Colonic mucosa (tissue), 4 donors: ENCODE measurements at regions not wholly inside any gene's neighbourhood (a gene's known extent, or its start where the extent isn't known, plus 50 kb on each side); places are given as distances from the start of the nearest gene placed in this dataset.

Experiments used
- DNase-seq: peaks from one replicate; pipeline ENCODE4 v3.0.0-alpha.2; 2020
- H3K27ac ChIP-seq: fragments of 200-600 bp; one replicate; pipeline ENCODE4 v1.8.0; 2021
- H3K27me3 ChIP-seq: fragments of 200-600 bp; one replicate; pipeline ENCODE4 v1.8.0; 2021
- H3K36me3 ChIP-seq: fragments of 200-600 bp; one replicate; pipeline ENCODE4 v1.8.0; 2021
- H3K4me1 ChIP-seq: fragments of 200-600 bp; one replicate; pipeline ENCODE4 v1.8.0; 2021; ENCODE audit warnings: mild to moderate bottlenecking
- H3K4me3 ChIP-seq: fragments of 200-600 bp; one replicate; pipeline ENCODE4 v1.8.0; 2021
- H3K9ac ChIP-seq, 2 donors: one replicate each; pipeline ENCODE4 v1.7.0; 2013; ENCODE audit warnings: control low read depth in 2 of 2, low read depth in 2 of 2, low read length in 2 of 2
- H3K9me3 ChIP-seq: fragments of 200-600 bp; one replicate; pipeline ENCODE4 v1.8.0; 2021
- intact Hi-C: fragments of 100-400 bp; cut with DNase I; formaldehyde crosslinking; loops from one replicate; pipeline ENCODE4 v1.14.1; 2022
- TF ChIP-seq, protein P1 (sequence below): fragments of 200-600 bp; IDR thresholded peaks from one replicate; pipeline ENCODE4 v1.8.0; 2022; ENCODE audit warnings: antibody characterized with exemption, mild to moderate bottlenecking
- donor health status: healthy.
- donor health status: DM: no; HTN: no; CAD: no.
- donor health status: DM: no; HTN: no; CAD: no.

- TF ChIP-seq, protein P1, sequence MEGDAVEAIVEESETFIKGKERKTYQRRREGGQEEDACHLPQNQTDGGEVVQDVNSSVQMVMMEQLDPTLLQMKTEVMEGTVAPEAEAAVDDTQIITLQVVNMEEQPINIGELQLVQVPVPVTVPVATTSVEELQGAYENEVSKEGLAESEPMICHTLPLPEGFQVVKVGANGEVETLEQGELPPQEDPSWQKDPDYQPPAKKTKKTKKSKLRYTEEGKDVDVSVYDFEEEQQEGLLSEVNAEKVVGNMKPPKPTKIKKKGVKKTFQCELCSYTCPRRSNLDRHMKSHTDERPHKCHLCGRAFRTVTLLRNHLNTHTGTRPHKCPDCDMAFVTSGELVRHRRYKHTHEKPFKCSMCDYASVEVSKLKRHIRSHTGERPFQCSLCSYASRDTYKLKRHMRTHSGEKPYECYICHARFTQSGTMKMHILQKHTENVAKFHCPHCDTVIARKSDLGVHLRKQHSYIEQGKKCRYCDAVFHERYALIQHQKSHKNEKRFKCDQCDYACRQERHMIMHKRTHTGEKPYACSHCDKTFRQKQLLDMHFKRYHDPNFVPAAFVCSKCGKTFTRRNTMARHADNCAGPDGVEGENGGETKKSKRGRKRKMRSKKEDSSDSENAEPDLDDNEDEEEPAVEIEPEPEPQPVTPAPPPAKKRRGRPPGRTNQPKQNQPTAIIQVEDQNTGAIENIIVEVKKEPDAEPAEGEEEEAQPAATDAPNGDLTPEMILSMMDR, result no peak
- Histone ChIP-seq H3K27ac (no peak overlapping the region), H3K9me3 (no peaks in the 10 kb centered on the region), H3K4me3 (no peak overlapping the region), H3K9ac (no peak overlapping the region), H3K36me3 (no peaks in the 10 kb centered on the region), H3K27me3 (no peaks in the 10 kb centered on the region), H3K4me1 (no peaks in the 10 kb centered on the region)
- no peak for DNase-seq
- intact Hi-C loops, result no loop called here
Observed at GRCh38 chr7:17460665-17461064, 162.2 kb downstream of the AHR start.

DNA sequence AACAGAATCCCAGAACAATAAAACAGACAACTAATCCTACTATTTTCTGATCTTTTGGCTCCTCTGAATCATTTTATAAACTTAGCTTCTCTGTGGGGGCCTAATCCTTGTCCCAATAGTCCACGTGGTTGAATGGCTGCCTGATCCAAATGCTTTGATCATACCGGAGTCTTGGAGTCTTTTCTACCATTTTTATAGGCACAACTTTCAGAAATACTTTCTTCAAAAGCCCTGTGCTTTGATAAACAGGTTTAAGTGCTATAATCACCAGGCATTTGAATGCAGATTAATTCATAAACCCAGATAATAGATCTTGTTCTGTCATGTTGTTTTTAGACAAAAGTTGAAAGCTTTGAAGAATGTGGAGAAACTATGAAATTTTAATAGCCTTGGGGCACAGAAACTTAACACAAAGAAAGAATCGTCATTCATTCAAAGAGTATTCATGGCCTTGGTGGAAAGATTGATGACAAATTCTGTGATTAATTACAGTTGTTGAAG, 163.7 kb downstream of the AHR start:
- TF ChIP-seq, protein P1, result no peak
- Histone ChIP-seq H3K9ac (no peak overlapping the region), H3K9me3 (no peaks in the 10 kb centered on the region), H3K4me1 (no peaks in the 10 kb centered on the region), H3K27ac (no peak overlapping the region), H3K4me3 (no peak overlapping the region), H3K36me3 (no peaks in the 10 kb centered on the region), H3K27me3 (no peaks in the 10 kb centered on the region)
- no peak for DNase-seq
- intact Hi-C loops, result no loop called here

- no peak overlapping the region for H3K27ac ChIP-seq
- no peak overlapping the region for H3K4me3 ChIP-seq
- TF ChIP-seq, protein P1, result no peak
- H3K9ac ChIP-seq, result no peak overlapping the region
- no peaks in the 10 kb centered on the region for H3K36me3 ChIP-seq
- H3K4me1 ChIP-seq, result no peaks in the 10 kb centered on the region
- no peaks in the 10 kb centered on the region for H3K9me3 ChIP-seq
- no peaks in the 10 kb centered on the region for H3K27me3 ChIP-seq
- DNase-seq, result no peak
- intact Hi-C loops, result no loop called here
Observed at GRCh38 chr7:17463511-17464085, 165.1 kb downstream of the AHR start.

DNA sequence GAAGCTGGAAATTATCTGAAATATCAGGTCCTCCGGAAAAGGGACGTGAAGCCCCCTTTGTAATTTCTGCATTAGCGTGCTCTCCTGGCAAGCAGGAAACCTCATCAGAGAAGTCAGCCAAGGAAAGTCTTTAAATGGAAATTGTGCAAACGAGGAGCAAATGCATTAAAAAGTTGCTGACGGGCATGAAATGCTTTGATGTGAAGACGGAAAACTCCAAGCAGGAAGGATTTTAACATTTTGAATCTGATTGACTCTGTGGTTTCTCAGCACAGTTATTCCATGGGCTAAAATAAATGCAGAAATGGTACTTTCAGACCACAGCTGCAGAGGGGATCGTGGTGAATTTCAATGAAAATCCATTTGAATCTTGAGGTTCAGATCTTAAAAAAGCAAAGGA, 167.8 kb downstream of the AHR start:
- TF ChIP-seq, protein P1, result no peak
- Histone ChIP-seq H3K9ac (no peak overlapping the region), H3K27me3 (no peaks in the 10 kb centered on the region), H3K4me1 (no peaks in the 10 kb centered on the region), H3K4me3 (no peak overlapping the region), H3K36me3 (no peaks in the 10 kb centered on the region), H3K9me3 (no peaks in the 10 kb centered on the region), H3K27ac (no peak overlapping the region)
- intact Hi-C loops, result no loop called here
- DNase-seq, result no peak

- H3K4me3 ChIP-seq, result no peak overlapping the region
- H3K9me3 ChIP-seq, result no peaks in the 10 kb centered on the region
- no peak for DNase-seq
- H3K9ac ChIP-seq, result no peak overlapping the region
- no peaks in the 10 kb centered on the region for H3K36me3 ChIP-seq
- no peaks in the 10 kb centered on the region for H3K4me1 ChIP-seq
- TF ChIP-seq, protein P1, result no peak
- H3K27me3 ChIP-seq, result no peaks in the 10 kb centered on the region
- no peak overlapping the region for H3K27ac ChIP-seq
- intact Hi-C loops, result no loop called here
Observed at GRCh38 chr7:17467386-17467945, 169.0 kb downstream of the AHR start.
